ENCODE measurements at regions not wholly inside any gene's neighbourhood (a gene's known extent, or its start where the extent isn't known, plus 50 kb on each side); places are given as distances from the start of the nearest gene placed in this dataset.

DNA sequence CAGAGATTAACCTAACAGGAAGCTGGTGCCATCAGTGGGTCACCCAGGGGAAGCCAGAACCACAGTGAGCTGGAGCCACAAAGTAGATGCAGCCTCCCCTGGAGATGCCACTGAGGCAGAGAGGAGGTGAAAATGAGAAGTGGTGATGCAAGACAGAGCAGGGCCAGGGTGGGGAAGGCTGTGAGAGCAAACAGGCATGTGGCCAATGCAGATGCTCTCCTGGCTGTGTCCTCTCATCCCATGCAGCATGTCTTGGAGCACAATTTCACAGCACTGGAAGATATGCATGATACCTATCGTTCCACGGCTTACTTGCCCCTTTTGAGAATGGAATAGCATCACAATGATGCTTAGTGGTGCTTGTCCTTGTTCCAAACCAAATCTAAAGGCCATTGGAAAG is 126.3 kb downstream of the ABHD5 start:
- no peak overlapping the region for H2BK20ac ChIP-seq (ENCODE audit: low read depth, low read length, poor library complexity, severe bottlenecking)
- no peak overlapping the region for H3K14ac ChIP-seq (ENCODE audit: insufficient read depth, low read length)
- no peak overlapping the region for H3K27ac ChIP-seq (ENCODE audit: insufficient read length, low read depth, low read length)
- H2AFZ ChIP-seq (ENCODE audit: low read length) = no peak overlapping the region
- DNase-seq = no peak
- TF ChIP-seq, protein P1, sequence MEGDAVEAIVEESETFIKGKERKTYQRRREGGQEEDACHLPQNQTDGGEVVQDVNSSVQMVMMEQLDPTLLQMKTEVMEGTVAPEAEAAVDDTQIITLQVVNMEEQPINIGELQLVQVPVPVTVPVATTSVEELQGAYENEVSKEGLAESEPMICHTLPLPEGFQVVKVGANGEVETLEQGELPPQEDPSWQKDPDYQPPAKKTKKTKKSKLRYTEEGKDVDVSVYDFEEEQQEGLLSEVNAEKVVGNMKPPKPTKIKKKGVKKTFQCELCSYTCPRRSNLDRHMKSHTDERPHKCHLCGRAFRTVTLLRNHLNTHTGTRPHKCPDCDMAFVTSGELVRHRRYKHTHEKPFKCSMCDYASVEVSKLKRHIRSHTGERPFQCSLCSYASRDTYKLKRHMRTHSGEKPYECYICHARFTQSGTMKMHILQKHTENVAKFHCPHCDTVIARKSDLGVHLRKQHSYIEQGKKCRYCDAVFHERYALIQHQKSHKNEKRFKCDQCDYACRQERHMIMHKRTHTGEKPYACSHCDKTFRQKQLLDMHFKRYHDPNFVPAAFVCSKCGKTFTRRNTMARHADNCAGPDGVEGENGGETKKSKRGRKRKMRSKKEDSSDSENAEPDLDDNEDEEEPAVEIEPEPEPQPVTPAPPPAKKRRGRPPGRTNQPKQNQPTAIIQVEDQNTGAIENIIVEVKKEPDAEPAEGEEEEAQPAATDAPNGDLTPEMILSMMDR (conservative IDR thresholded peaks at IDR 0.05) = no peak
- H4K5ac ChIP-seq (ENCODE audit: insufficient read length, low read depth, low read length) = no peak overlapping the region
- H2BK5ac ChIP-seq (ENCODE audit: insufficient read length, low read length) = no peak overlapping the region
- H3K23me2 ChIP-seq (ENCODE audit: insufficient read length, low read depth, low read length, poor library complexity, severe bottlenecking) = no peaks in the 10 kb centered on the region
- no peak overlapping the region for H3T11ph ChIP-seq (ENCODE audit: low read length)
- no peak overlapping the region for H4K91ac ChIP-seq (ENCODE audit: insufficient read length, low read depth, low read length)
- H2BK15ac ChIP-seq (ENCODE audit: low read depth, low read length) = no peak overlapping the region
- no peaks in the 10 kb centered on the region for H4K20me1 ChIP-seq (ENCODE audit: control insufficient read depth, insufficient read depth, insufficient read length)
- Mint-ChIP-seq H3K4me1 (peaks cover 0 to 6% of the 10 kb centered on the region in 2 experiments; a peak in 1 of 4 replicates), H3K9me3 (no peaks in the 10 kb centered on the region), H3K27ac (no peak overlapping the region), H3K27me3 (ENCODE audit: low read depth) (no peaks in the 10 kb centered on the region; the same call in 1 of the 2 replicates), H3K4me3 (no peak overlapping the region), H3K36me3 (ENCODE audit: insufficient read depth in 1 of 3, low read depth in 3 of 3) (no peaks in the 10 kb centered on the region)
- no peaks in the 10 kb centered on the region for H3K27me3 ChIP-seq (ENCODE audit: insufficient read depth, low read length)
- no peak overlapping the region for H3K18ac ChIP-seq (ENCODE audit: insufficient read length, low read depth, low read length)
- H2BK120ac ChIP-seq (ENCODE audit: low read depth, low read length, poor library complexity, severe bottlenecking) = no peak overlapping the region
- H3K9me3 ChIP-seq (ENCODE audit: control insufficient read depth, low read depth, low read length) = no peaks in the 10 kb centered on the region
- no peak overlapping the region for H4K8ac ChIP-seq (replicated peaks; ENCODE audit: insufficient read length, low read depth, low read length)
- H3K23ac ChIP-seq (ENCODE audit: insufficient read length, low read depth, low read length) = no peak overlapping the region
- no peaks in the 10 kb centered on the region for H3K79me1 ChIP-seq (ENCODE audit: insufficient read depth, low read depth, low read length, poor library complexity, severe bottlenecking)
- H3K4me1 ChIP-seq (ENCODE audit: insufficient read depth, low read length) = no peaks in the 10 kb centered on the region
- no peak overlapping the region for H2AK5ac ChIP-seq (ENCODE audit: insufficient read length, low read length)
- no peak overlapping the region for H3K56ac ChIP-seq (ENCODE audit: insufficient read length, low read depth, low read length)
- H2BK12ac ChIP-seq (ENCODE audit: insufficient read length, low read depth, low read length) = no peak overlapping the region
- H3K4ac ChIP-seq (ENCODE audit: low read depth, low read length) = no peak overlapping the region
- no peaks in the 10 kb centered on the region for H3K79me2 ChIP-seq (ENCODE audit: insufficient read depth, low read length)
- WGBS (ENCODE audit: extremely low coverage, insufficient read length, low lambda C conversion rate) = no CpG with 5 or more reads among the region's 2 CpGs
- no peak overlapping the region for H3K4me2 ChIP-seq (ENCODE audit: insufficient read depth, insufficient read length, low read length)
- H3K9ac ChIP-seq (ENCODE audit: extremely low read depth, insufficient read length, low read length) = no peak overlapping the region

All from H9 (cell line).